Neural progenitor cell (in vitro differentiated cells): ENCODE measurements at regions not wholly inside any gene's neighbourhood (a gene's known extent, or its start where the extent isn't known, plus 50 kb on each side); places are given as distances from the start of the nearest gene placed in this dataset.

ENCODE experiments used
- DNase-seq: peaks from one replicate; pipeline ENCODE4 v3.0.0-alpha.2; 2016; ENCODE audit warnings: low spot score
- H2AFZ ChIP-seq: fragments of 200-600 bp; sonication (generic); replicated peaks from 2 replicates; pipeline ENCODE4 v1.6.1; 2016; ENCODE audit warnings: antibody characterized with exemption
- H3F3A ChIP-seq: fragments of 200-600 bp; sonication (generic); 2 replicates; pipeline ENCODE4 v1.6.1; 2016; ENCODE audit warnings: antibody characterized with exemption, low read depth
- H3K27ac ChIP-seq: fragments of 200-600 bp; sonication (generic); 2 replicates; pipeline ENCODE4 v1.5.1; 2016; ENCODE audit warnings: mild to moderate bottlenecking
- H3K27me3 ChIP-seq: fragments of 200-600 bp; sonication (generic); 2 replicates; pipeline ENCODE4 v1.6.1; 2016; ENCODE audit warnings: mild to moderate bottlenecking, moderate library complexity
- H3K36me3 ChIP-seq: fragments of 200-600 bp; sonication (generic); 2 replicates; pipeline ENCODE4 v1.5.1; 2016
- H3K4me1 ChIP-seq: fragments of 200-600 bp; sonication (generic); 2 replicates; pipeline ENCODE4 v1.6.1; 2016; ENCODE audit warnings: mixed run types
- H3K4me2 ChIP-seq: fragments of 200-600 bp; sonication (generic); 2 replicates; pipeline ENCODE4 v1.6.1; 2016
- H3K4me3 ChIP-seq: fragments of 200-600 bp; sonication (generic); 2 replicates; pipeline ENCODE4 v1.5.1; 2016
- H3K79me2 ChIP-seq: fragments of 200-600 bp; sonication (generic); 2 replicates; pipeline ENCODE4 v1.6.1; 2016; ENCODE audit warnings: low read depth
- H3K9ac ChIP-seq: fragments of 200-600 bp; sonication (generic); 2 replicates; pipeline ENCODE4 v1.6.1; 2016
- H3K9me3 ChIP-seq: fragments of 200-600 bp; sonication (generic); 2 replicates; pipeline ENCODE4 v1.5.1; 2016; ENCODE audit warnings: low read depth
- H4K20me1 ChIP-seq: fragments of 200-600 bp; sonication (generic); 2 replicates; pipeline ENCODE4 v1.6.1; 2016; ENCODE audit warnings: low read depth
- H3K27ac Mint-ChIP-seq: 3 replicates; pipeline ENCODE4 v1.8.0; 2021; ENCODE audit warnings: mixed read lengths
- H3K27me3 Mint-ChIP-seq: 2 replicates; pipeline ENCODE4 v1.8.0; 2022; ENCODE audit warnings: low read depth, mild to moderate bottlenecking, inconsistent platforms, moderate library complexity, mixed read lengths; ENCODE audit not compliant: insufficient read depth
- H3K36me3 Mint-ChIP-seq: 3 replicates; pipeline ENCODE4 v1.8.0; 2021; ENCODE audit warnings: mixed read lengths
- H3K4me1 Mint-ChIP-seq: 3 replicates; pipeline ENCODE4 v1.8.0; 2021; ENCODE audit warnings: mixed read lengths
- H3K4me3 Mint-ChIP-seq: 3 replicates; pipeline ENCODE4 v1.8.0; 2021; ENCODE audit warnings: mild to moderate bottlenecking, moderate library complexity, mixed read lengths
- H3K9me3 Mint-ChIP-seq: 3 replicates; pipeline ENCODE4 v1.8.0; 2020; ENCODE audit warnings: mixed read lengths
- CTCF ChIP-seq: fragments of 200-600 bp; sonication (generic); IDR thresholded peaks from 2 replicates; pipeline ENCODE4 v1.5.1; 2017; ENCODE audit warnings: antibody characterized with exemption, mild to moderate bottlenecking
- EZH2 ChIP-seq: fragments of 200-600 bp; sonication (generic); IDR thresholded peaks from 2 replicates; pipeline ENCODE4 v1.6.1; 2017; ENCODE audit warnings: antibody characterized with exemption, mild to moderate bottlenecking, moderate library complexity
- EZH2phosphoT487 ChIP-seq: fragments of 200-600 bp; sonication (generic); IDR thresholded peaks from 2 replicates; pipeline ENCODE4 v1.6.1; 2017; ENCODE audit warnings: antibody characterized with exemption

GRCh38 chr2:213221957-213222356 is 62.3 kb upstream of the SPAG16 start:
- Histone ChIP-seq H3K79me2 (no peaks in the 10 kb centered on the region), H2AFZ (no peak overlapping the region), H3K9me3 (no peaks in the 10 kb centered on the region), H3K9ac (no peak overlapping the region), H4K20me1 (no peaks in the 10 kb centered on the region), H3F3A (no peaks in the 10 kb centered on the region), H3K4me1 (no peaks in the 10 kb centered on the region), H3K27ac (no peak overlapping the region), H3K36me3 (no peaks in the 10 kb centered on the region), H3K4me3 (no peak overlapping the region), H3K4me2 (no peak overlapping the region), H3K27me3 (no peaks in the 10 kb centered on the region)
- no peak overlapping the region for H3K4me3 Mint-ChIP-seq
- no peaks in the 10 kb centered on the region for H3K27me3 Mint-ChIP-seq
- TF ChIP-seq EZH2 (no peak), EZH2phosphoT487 (no peak), CTCF (no peak)
- DNase-seq: no peak
- no peaks in the 10 kb centered on the region for H3K9me3 Mint-ChIP-seq
- H3K27ac Mint-ChIP-seq: no peak overlapping the region
- no peaks in the 10 kb centered on the region for H3K36me3 Mint-ChIP-seq
- no peaks in the 10 kb centered on the region for H3K4me1 Mint-ChIP-seq

- H3K27ac ChIP-seq: no peak overlapping the region
- Mint-ChIP-seq H3K27ac (no peak overlapping the region), H3K27me3 (peaks cover 2% of the 10 kb centered on the region), H3K4me1 (no peaks in the 10 kb centered on the region), H3K4me3 (no peak overlapping the region), H3K9me3 (no peaks in the 10 kb centered on the region), H3K36me3 (no peaks in the 10 kb centered on the region)
- TF ChIP-seq CTCF (no peak), EZH2 (no peak), EZH2phosphoT487 (no peak)
- H3K79me2 ChIP-seq: no peaks in the 10 kb centered on the region
- H3K4me3 ChIP-seq: no peak overlapping the region
- H3K4me1 ChIP-seq: no peaks in the 10 kb centered on the region
- peak overlapping the region; percentile 44 for H2AFZ ChIP-seq
- H3K36me3 ChIP-seq: no peaks in the 10 kb centered on the region
- no peak overlapping the region for H3K4me2 ChIP-seq
- no peaks in the 10 kb centered on the region for H4K20me1 ChIP-seq
- no peak for DNase-seq
- H3K9me3 ChIP-seq: no peaks in the 10 kb centered on the region
- no peaks in the 10 kb centered on the region for H3F3A ChIP-seq
- no peak overlapping the region for H3K9ac ChIP-seq
- no peaks in the 10 kb centered on the region for H3K27me3 ChIP-seq
Measured at GRCh38 chr2:213224366-213224765, 59.9 kb upstream of the SPAG16 start.

GRCh38 chr2:213225866-213226265 is 58.4 kb upstream of the SPAG16 start:
- no peaks in the 10 kb centered on the region for H3K4me1 ChIP-seq
- no peak overlapping the region for H3K4me3 ChIP-seq
- H3K4me2 ChIP-seq: no peak overlapping the region
- H3K36me3 ChIP-seq: no peaks in the 10 kb centered on the region
- no peak overlapping the region for H3K27ac ChIP-seq
- Mint-ChIP-seq H3K27ac (no peak overlapping the region), H3K4me1 (peaks cover 8% of the 10 kb centered on the region), H3K9me3 (no peaks in the 10 kb centered on the region), H3K36me3 (no peaks in the 10 kb centered on the region), H3K27me3 (peaks cover 2% of the 10 kb centered on the region), H3K4me3 (no peak overlapping the region)
- no peaks in the 10 kb centered on the region for H3K79me2 ChIP-seq
- H3K9me3 ChIP-seq: no peaks in the 10 kb centered on the region
- no peaks in the 10 kb centered on the region for H3K27me3 ChIP-seq
- DNase-seq: no peak
- H3K9ac ChIP-seq: no peak overlapping the region
- no peak overlapping the region for H2AFZ ChIP-seq
- no peaks in the 10 kb centered on the region for H3F3A ChIP-seq
- TF ChIP-seq EZH2phosphoT487 (no peak), EZH2 (no peak), CTCF (no peak)
- no peaks in the 10 kb centered on the region for H4K20me1 ChIP-seq
